ENCODE measurements at regions not wholly inside any gene's neighbourhood (a gene's known extent, or its start where the extent isn't known, plus 50 kb on each side); places are given as distances from the start of the nearest gene placed in this dataset.

GRCh38 chr10:29873941-29874484, 185.4 kb downstream of the JCAD start:
- H3K4me3 ChIP-seq (ENCODE audit: low read depth, low read length), result no peak overlapping the region
- H3K27me3 ChIP-seq (ENCODE audit: control insufficient read depth, insufficient read depth, low read length), result peaks cover 9% of the 10 kb centered on the region
- no peak for DNase-seq (ENCODE audit: low read depth)
- POLR2A ChIA-PET, result no interaction called here
- CTCF ChIA-PET, result interaction anchor here (1.1 kb wide), 2 partner anchors 8 to 22 kb away, joined by 3 read pairs; no protein-coding TSS in a partner anchor
- H3K36me3 ChIP-seq (ENCODE audit: control insufficient read depth, insufficient read depth, low read length), result no peaks in the 10 kb centered on the region
- no peak for TF ChIP-seq CTCF (IDR thresholded peaks at IDR 0.05; ENCODE audit: insufficient read depth, low read depth, low read length)

- Histone ChIP-seq H3K36me3 (ENCODE audit: control insufficient read depth, insufficient read depth, low read length) (no peaks in the 10 kb centered on the region), H3K4me3 (ENCODE audit: low read depth, low read length) (no peak overlapping the region), H3K27me3 (ENCODE audit: control insufficient read depth, insufficient read depth, low read length) (peaks cover 11% of the 10 kb centered on the region)
- CTCF ChIA-PET, result no interaction called here
- no peak for DNase-seq (ENCODE audit: low read depth)
- no peak for TF ChIP-seq CTCF (IDR thresholded peaks at IDR 0.05; ENCODE audit: insufficient read depth, low read depth, low read length)
- POLR2A ChIA-PET, result no interaction called here
Observed at GRCh38 chr10:29870522-29871044, 188.8 kb downstream of the JCAD start.

- Histone ChIP-seq H3K4me3 (ENCODE audit: low read depth, low read length) (no peak overlapping the region), H3K27me3 (ENCODE audit: control insufficient read depth, insufficient read depth, low read length) (peaks cover 11% of the 10 kb centered on the region), H3K36me3 (ENCODE audit: control insufficient read depth, insufficient read depth, low read length) (no peaks in the 10 kb centered on the region)
- CTCF ChIA-PET, result interaction anchor here (1.0 kb wide), 1 partner anchor 11 kb away, joined by 3 read pairs; no protein-coding TSS in a partner anchor
- POLR2A ChIA-PET, result no interaction called here
- TF ChIP-seq CTCF (IDR thresholded peaks at IDR 0.05; ENCODE audit: insufficient read depth, low read depth, low read length), result no peak
- DNase-seq (ENCODE audit: low read depth), result no peak
Observed at GRCh38 chr10:29869593-29869992, 189.8 kb downstream of the JCAD start.

GRCh38 chr10:29866356-29866755, 193.0 kb downstream of the JCAD start:
- no peak for DNase-seq (ENCODE audit: low read depth)
- TF ChIP-seq CTCF (IDR thresholded peaks at IDR 0.05; ENCODE audit: insufficient read depth, low read depth, low read length), result no peak
- ChIA-PET CTCF (no interaction called here), POLR2A (no interaction called here)
- no peaks in the 10 kb centered on the region for H3K36me3 ChIP-seq (ENCODE audit: control insufficient read depth, insufficient read depth, low read length)
- no peak overlapping the region for H3K4me3 ChIP-seq (ENCODE audit: low read depth, low read length)
- peaks cover 11% of the 10 kb centered on the region for H3K27me3 ChIP-seq (ENCODE audit: control insufficient read depth, insufficient read depth, low read length)

GRCh38 chr10:29865700-29866355, 193.6 kb downstream of the JCAD start:
- Histone ChIP-seq H3K4me3 (ENCODE audit: low read depth, low read length) (no peak overlapping the region), H3K36me3 (ENCODE audit: control insufficient read depth, insufficient read depth, low read length) (no peaks in the 10 kb centered on the region), H3K27me3 (ENCODE audit: control insufficient read depth, insufficient read depth, low read length) (peaks cover 13% of the 10 kb centered on the region)
- DNase-seq (ENCODE audit: low read depth), result no peak
- ChIA-PET POLR2A (no interaction called here), CTCF (no interaction called here)
- no peak for TF ChIP-seq CTCF (IDR thresholded peaks at IDR 0.05; ENCODE audit: insufficient read depth, low read depth, low read length)
